OCI-LY1 (cell line): ENCODE measurements at regions not wholly inside any gene's neighbourhood (a gene's known extent, or its start where the extent isn't known, plus 50 kb on each side); places are given as distances from the start of the nearest gene placed in this dataset.

Experiments
- H2AFZ ChIP-seq: fragments of 200-600 bp; sonication (generic), shearing (Covaris generic); 2 replicates; pipeline ENCODE4 v1.6.0; 2014; ENCODE audit warnings: antibody characterized with exemption, mild to moderate bottlenecking, low read length
- H3F3A ChIP-seq: fragments of 200-600 bp; sonication (generic), shearing (Covaris generic); 2 replicates; pipeline ENCODE4 v1.6.0; 2014; ENCODE audit warnings: mild to moderate bottlenecking, antibody characterized with exemption, low read length, moderate library complexity; ENCODE audit not compliant: insufficient read depth
- H3K27ac ChIP-seq: fragments of 200-600 bp; sonication (generic); 2 replicates; pipeline ENCODE4 v1.5.1; 2014; ENCODE audit warnings: low read length, mixed run types, mild to moderate bottlenecking, low read depth; ENCODE audit not compliant: poor library complexity, severe bottlenecking
- H3K27me3 ChIP-seq: fragments of 200-600 bp; sonication (generic); 2 replicates; pipeline ENCODE4 v1.6.0; 2014; ENCODE audit warnings: antibody characterized with exemption, mild to moderate bottlenecking, low read length, moderate library complexity; ENCODE audit not compliant: insufficient read depth
- H3K36me3 ChIP-seq: fragments of 200-600 bp; sonication (generic); 2 replicates; pipeline ENCODE4 v1.6.1; 2014; ENCODE audit warnings: mild to moderate bottlenecking, antibody characterized with exemption, low read length, moderate library complexity, mixed read lengths; ENCODE audit not compliant: insufficient read depth
- H3K4me1 ChIP-seq: fragments of 200-600 bp; sonication (generic); 2 replicates; pipeline ENCODE4 v1.5.1; 2014; ENCODE audit warnings: mild to moderate bottlenecking, low read length, moderate library complexity; ENCODE audit not compliant: insufficient read depth, severe bottlenecking
- H3K4me2 ChIP-seq: fragments of 200-600 bp; sonication (generic), shearing (Covaris generic); 2 replicates; pipeline ENCODE4 v1.6.1; 2014; ENCODE audit warnings: low read length
- H3K4me3 ChIP-seq: fragments of 200-600 bp; sonication (generic); 2 replicates; pipeline ENCODE4 v1.5.1; 2014; ENCODE audit warnings: low read length, low read depth, mild to moderate bottlenecking, mixed read lengths; ENCODE audit not compliant: poor library complexity, severe bottlenecking
- H3K79me2 ChIP-seq: fragments of 200-600 bp; shearing (Covaris generic); 2 replicates; pipeline ENCODE4 v1.6.1; 2016; ENCODE audit warnings: mixed run types, low read length, mixed read lengths; ENCODE audit not compliant: insufficient read depth
- H3K9ac ChIP-seq: fragments of 200-600 bp; sonication (generic), shearing (Covaris generic); 2 replicates; pipeline ENCODE4 v1.6.1; 2014; ENCODE audit warnings: mild to moderate bottlenecking, low read length, mixed read lengths
- H3K9me2 ChIP-seq: fragments of 200-600 bp; sonication (generic), shearing (Covaris generic); 2 replicates; pipeline ENCODE4 v1.6.1; 2014; ENCODE audit warnings: low read depth, mild to moderate bottlenecking, low read length, mixed read lengths
- H3K9me3 ChIP-seq: fragments of 200-600 bp; shearing (Covaris generic); 2 replicates; pipeline ENCODE4 v1.6.1; 2014; ENCODE audit warnings: low read length, mixed read lengths
- H4K20me1 ChIP-seq: fragments of 200-600 bp; sonication (generic), shearing (Covaris generic); 2 replicates; pipeline ENCODE4 v1.6.0; 2016; ENCODE audit warnings: mild to moderate bottlenecking, low read length; ENCODE audit not compliant: insufficient read depth
- CTCF ChIP-seq: fragments of 200-600 bp; sonication (generic), shearing (Covaris generic); IDR thresholded peaks from 2 replicates; pipeline ENCODE4 v1.5.1; 2017; ENCODE audit warnings: mild to moderate bottlenecking, antibody characterized with exemption, low read length, moderate library complexity, mixed read lengths
- EZH2 ChIP-seq: fragments of 200-600 bp; sonication (generic), shearing (Covaris generic); IDR thresholded peaks from 2 replicates; pipeline ENCODE4 v1.8.0; 2017; ENCODE audit warnings: borderline replicate concordance, mixed run types, mild to moderate bottlenecking, antibody characterized with exemption, low read length, moderate library complexity, mixed read lengths

- Histone ChIP-seq H3K27me3 (no peaks in the 10 kb centered on the region), H3F3A (no peaks in the 10 kb centered on the region), H2AFZ (no peak overlapping the region), H3K27ac (no peak overlapping the region), H3K36me3 (no peaks in the 10 kb centered on the region), H4K20me1 (no peaks in the 10 kb centered on the region), H3K9ac (no peak overlapping the region), H3K9me3 (no peaks in the 10 kb centered on the region), H3K4me3 (no peak overlapping the region), H3K9me2 (no peaks in the 10 kb centered on the region), H3K79me2 (no peaks in the 10 kb centered on the region), H3K4me1 (no peaks in the 10 kb centered on the region), H3K4me2 (no peak overlapping the region)
- TF ChIP-seq CTCF (no peak), EZH2 (no peak)
Measured at GRCh38 chr2:75775311-75775823, 64.7 kb upstream of the GCFC2 start.

- Histone ChIP-seq H3F3A (no peaks in the 10 kb centered on the region), H3K27me3 (no peaks in the 10 kb centered on the region), H3K36me3 (no peaks in the 10 kb centered on the region), H4K20me1 (no peaks in the 10 kb centered on the region), H3K4me2 (no peak overlapping the region), H2AFZ (no peak overlapping the region), H3K9ac (no peak overlapping the region), H3K9me2 (no peaks in the 10 kb centered on the region), H3K9me3 (no peaks in the 10 kb centered on the region), H3K4me3 (no peak overlapping the region), H3K79me2 (no peaks in the 10 kb centered on the region), H3K4me1 (no peaks in the 10 kb centered on the region), H3K27ac (no peak overlapping the region)
- TF ChIP-seq CTCF (no peak), EZH2 (no peak)
Measured at GRCh38 chr2:75772908-75773630, 62.4 kb upstream of the GCFC2 start.

DNA sequence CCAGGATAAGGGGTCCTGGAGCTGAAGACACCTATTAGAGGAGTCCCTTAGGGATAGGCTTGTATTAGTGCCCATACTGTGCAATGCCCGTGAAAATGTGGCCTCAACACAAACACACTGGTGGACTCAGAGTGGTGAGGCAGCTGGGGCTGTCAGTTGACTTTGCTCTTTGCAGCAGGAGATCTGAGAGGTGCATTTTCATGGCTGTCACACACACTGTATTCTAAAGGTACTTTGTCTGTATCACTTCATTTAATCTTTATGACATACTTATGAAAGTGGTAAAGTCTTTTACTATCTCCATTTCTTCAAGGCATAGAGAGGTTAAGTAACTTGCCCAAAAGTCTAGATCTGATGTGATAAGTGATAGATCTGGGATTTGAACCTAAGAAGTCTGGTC, 55.1 kb upstream of the GCFC2 start:
- TF ChIP-seq CTCF (no peak), EZH2 (no peak)
- Histone ChIP-seq H3K4me1 (no peaks in the 10 kb centered on the region), H3K9me3 (no peaks in the 10 kb centered on the region), H3K4me3 (no peak overlapping the region), H3K4me2 (no peak overlapping the region), H3K27ac (no peak overlapping the region), H3K27me3 (no peaks in the 10 kb centered on the region), H4K20me1 (no peaks in the 10 kb centered on the region), H2AFZ (no peak overlapping the region), H3F3A (no peaks in the 10 kb centered on the region), H3K79me2 (no peaks in the 10 kb centered on the region), H3K9me2 (no peaks in the 10 kb centered on the region), H3K36me3 (no peaks in the 10 kb centered on the region), H3K9ac (no peak overlapping the region)
